ENCODE measurements at regions not wholly inside any gene's neighbourhood (a gene's known extent, or its start where the extent isn't known, plus 50 kb on each side); places are given as distances from the start of the nearest gene placed in this dataset.
"Not testable (repeated sequence)": the region's sequence is repeated elsewhere in the genome, so short reads cannot be mapped to it uniquely, and the experiment has no call there.

GRCh38 chr17:33560165-33560564 lies 267.1 kb upstream of the ASIC2 start:
- no peak for ATAC-seq
- no peak for DNase-seq (ENCODE audit: low spot score)

- DNase-seq (ENCODE audit: low spot score) (no peak), ATAC-seq (no peak)
These were observed 267.8 kb upstream of the ASIC2 start for GRCh38 chr17:33560871-33561270.

GRCh38 chr17:33561569-33562334 lies 268.7 kb upstream of the ASIC2 start:
- no peak for DNase-seq (ENCODE audit: low spot score)
- no peak for ATAC-seq

- ATAC-seq = no peak
These were observed 269.7 kb upstream of the ASIC2 start for GRCh38 chr17:33562792-33563191.

GRCh38 chr17:33564146-33564545 lies 271.1 kb upstream of the ASIC2 start:
- ATAC-seq (no peak), DNase-seq (ENCODE audit: low spot score) (no peak)

More at GRCh38 chr17:33562792-33563191, 269.7 kb upstream of the ASIC2 start:
- no peak for DNase-seq (ENCODE audit: low spot score)

GRCh38 chr17:33567223-33567622 lies 274.1 kb upstream of the ASIC2 start:
- no peak for ATAC-seq

GRCh38 chr17:33572615-33573014 lies 279.5 kb upstream of the ASIC2 start:
- DNase-seq (ENCODE audit: low spot score) (no peak), ATAC-seq (no peak)

More at GRCh38 chr17:33567223-33567622, 274.1 kb upstream of the ASIC2 start:
- no peak for DNase-seq (ENCODE audit: low spot score)

- DNase-seq (ENCODE audit: low spot score) (no peak), ATAC-seq (no peak)
These were observed 281.9 kb upstream of the ASIC2 start for GRCh38 chr17:33574942-33575445.

- not testable (repeated sequence) for ATAC-seq; DNase-seq (ENCODE audit: low spot score)
These were observed 286.6 kb upstream of the ASIC2 start for GRCh38 chr17:33579740-33580139.

GRCh38 chr17:33580215-33580614 lies 287.1 kb upstream of the ASIC2 start:
- no peak for DNase-seq (ENCODE audit: low spot score)
- no peak for ATAC-seq

GRCh38 chr17:33582661-33583060 lies 289.6 kb upstream of the ASIC2 start:
- DNase-seq (ENCODE audit: low spot score) (no peak), ATAC-seq (no peak)

GRCh38 chr17:33583518-33584417 lies 290.7 kb upstream of the ASIC2 start:
- ATAC-seq (no peak), DNase-seq (ENCODE audit: low spot score) (no peak)

GRCh38 chr17:33593991-33594390 lies 300.9 kb upstream of the ASIC2 start:
- no peak for DNase-seq (ENCODE audit: low spot score)
- no peak for ATAC-seq

GRCh38 chr17:33595828-33596227 lies 302.7 kb upstream of the ASIC2 start:
- no peak for ATAC-seq
- DNase-seq (ENCODE audit: low spot score) = no peak

- DNase-seq (ENCODE audit: low spot score) (no peak), ATAC-seq (no peak)
These were observed 303.8 kb upstream of the ASIC2 start for GRCh38 chr17:33596899-33597298.

GRCh38 chr17:33598797-33599196 lies 305.7 kb upstream of the ASIC2 start:
- DNase-seq (ENCODE audit: low spot score) = no peak
- ATAC-seq = no peak

GRCh38 chr17:33602981-33603380 lies 309.9 kb upstream of the ASIC2 start:
- ATAC-seq (no peak), DNase-seq (ENCODE audit: low spot score) (no peak)

GRCh38 chr17:33603789-33604188 lies 310.7 kb upstream of the ASIC2 start:
- ATAC-seq = no peak
- no peak for DNase-seq (ENCODE audit: low spot score)

- DNase-seq (ENCODE audit: low spot score) (no peak), ATAC-seq (no peak)
These were observed 318.4 kb upstream of the ASIC2 start for GRCh38 chr17:33611532-33611931.

- no peak for ATAC-seq
- DNase-seq (ENCODE audit: low spot score) = no peak
These were observed 322.8 kb upstream of the ASIC2 start for GRCh38 chr17:33615861-33616260.

GRCh38 chr17:33623841-33624240 lies 330.7 kb upstream of the ASIC2 start:
- ATAC-seq = no peak
- no peak for DNase-seq (ENCODE audit: low spot score)

All from left lobe of liver (tissue), 2 donors.